GM23338 (cell line): ENCODE measurements at regions not wholly inside any gene's neighbourhood (a gene's known extent, or its start where the extent isn't known, plus 50 kb on each side); places are given as distances from the start of the nearest gene placed in this dataset.

Experiments
- ATAC-seq: fragments of 200-7000 bp; cut with Tn5 transposase; 3 replicates; pipeline ENCODE4 v1.9.1; 2020
- DNase-seq: peaks from one replicate; pipeline ENCODE4 v3.0.0-alpha.2; 2015; ENCODE audit warnings: low spot score
- H2AFZ ChIP-seq: fragments of 200-600 bp; sonication (generic); 2 replicates; pipeline ENCODE4 v1.8.0; 2016; ENCODE audit warnings: antibody characterized with exemption, mild to moderate bottlenecking, moderate library complexity
- H3F3A ChIP-seq: fragments of 200-600 bp; sonication (generic); replicated peaks from 2 replicates; pipeline ENCODE4 v1.8.0; 2017; ENCODE audit warnings: antibody characterized with exemption, mixed run types, low read depth
- H3K27ac ChIP-seq: fragments of 200-600 bp; sonication (generic); 2 replicates; pipeline ENCODE4 v1.6.1; 2016; ENCODE audit warnings: low read depth
- H3K27me3 ChIP-seq: fragments of 200-600 bp; sonication (generic); 2 replicates; pipeline ENCODE4 v1.8.0; 2016; ENCODE audit warnings: mild to moderate bottlenecking, mixed run types, moderate library complexity; ENCODE audit not compliant: insufficient read depth
- H3K36me3 ChIP-seq: fragments of 200-600 bp; sonication (generic); 2 replicates; pipeline ENCODE4 v1.8.0; 2016; ENCODE audit warnings: mild to moderate bottlenecking; ENCODE audit not compliant: insufficient read depth
- H3K4me1 ChIP-seq: fragments of 200-600 bp; sonication (generic); 2 replicates; pipeline ENCODE4 v1.8.0; 2016; ENCODE audit warnings: mild to moderate bottlenecking, moderate library complexity; ENCODE audit not compliant: insufficient read depth
- H3K4me2 ChIP-seq: fragments of 200-600 bp; sonication (generic); 2 replicates; pipeline ENCODE4 v1.7.1; 2017; ENCODE audit warnings: mixed run types
- H3K4me3 ChIP-seq: fragments of 200-600 bp; sonication (generic); 2 replicates; pipeline ENCODE4 v1.6.1; 2016; ENCODE audit warnings: mixed run types
- H3K79me2 ChIP-seq: fragments of 200-600 bp; sonication (generic); replicated peaks from 2 replicates; pipeline ENCODE4 v1.8.0; 2017; ENCODE audit warnings: mild to moderate bottlenecking; ENCODE audit not compliant: insufficient read depth
- H3K9me2 ChIP-seq: fragments of 200-600 bp; sonication (generic); 2 replicates; pipeline ENCODE4 v1.8.0; 2017; ENCODE audit not compliant: insufficient read depth
- H4K20me1 ChIP-seq: fragments of 200-600 bp; sonication (generic); replicated peaks from 2 replicates; pipeline ENCODE4 v1.8.0; 2017; ENCODE audit warnings: mild to moderate bottlenecking; ENCODE audit not compliant: insufficient read depth
- H3K27ac Mint-ChIP-seq: 2 replicates; pipeline ENCODE4 v1.8.0; 2020; ENCODE audit warnings: inconsistent platforms, mild to moderate bottlenecking, moderate library complexity, mixed read lengths
- H3K27me3 Mint-ChIP-seq: 3 replicates; pipeline ENCODE4 v1.8.0; 2022; ENCODE audit warnings: low read depth, mild to moderate bottlenecking, moderate library complexity, mixed read lengths, inconsistent platforms; ENCODE audit not compliant: insufficient read depth, poor library complexity
- H3K36me3 Mint-ChIP-seq: 3 replicates; pipeline ENCODE4 v1.8.0; 2021; ENCODE audit warnings: low read depth, mild to moderate bottlenecking, inconsistent platforms, moderate library complexity, mixed read lengths
- H3K4me1 Mint-ChIP-seq: 3 replicates; pipeline ENCODE4 v1.8.0; 2020; ENCODE audit warnings: mild to moderate bottlenecking, inconsistent platforms, mixed read lengths
- H3K4me3 Mint-ChIP-seq: 3 replicates; pipeline ENCODE4 v1.8.0; 2021; ENCODE audit warnings: moderate library complexity, mild to moderate bottlenecking, inconsistent platforms, mixed read lengths
- H3K9me3 Mint-ChIP-seq: 3 replicates; pipeline ENCODE4 v1.8.0; 2020; ENCODE audit warnings: moderate library complexity, mild to moderate bottlenecking, inconsistent platforms, mixed read lengths
- CREB1 ChIP-seq: fragments of 250-450 bp; sonication (Bioruptor Pico); IDR thresholded peaks from 2 replicates; pipeline ENCODE4 v1.5.0; 2020; ENCODE audit warnings: low read depth, mild to moderate bottlenecking, moderate library complexity
- EZH2 ChIP-seq: fragments of 200-600 bp; sonication (generic); IDR thresholded peaks from one replicate; pipeline ENCODE4 v1.8.0; 2017; ENCODE audit warnings: antibody characterized with exemption, mild to moderate bottlenecking, low read depth; ENCODE audit not compliant: unreplicated experiment
- EZH2phosphoT487 ChIP-seq: fragments of 200-600 bp; sonication (generic); IDR thresholded peaks from one replicate; pipeline ENCODE4 v1.8.1; 2018; ENCODE audit warnings: antibody characterized with exemption; ENCODE audit not compliant: unreplicated experiment
- JUNB ChIP-seq: IDR thresholded peaks from one replicate; pipeline ENCODE4 v1.6.1; 2016; ENCODE audit warnings: antibody characterized with exemption; ENCODE audit not compliant: unreplicated experiment
- NANOG ChIP-seq: IDR thresholded peaks from 2 replicates; pipeline ENCODE4 v1.6.1; 2016; ENCODE audit warnings: antibody characterized with exemption, borderline replicate concordance
- POLR2AphosphoS5 ChIP-seq: IDR thresholded peaks from 2 replicates; pipeline ENCODE4 v1.6.1; 2016; ENCODE audit warnings: antibody characterized with exemption, low read depth
- ZNF114 ChIP-seq: fragments of 250-450 bp; sonication (Bioruptor Pico); IDR thresholded peaks from 2 replicates; pipeline ENCODE4 v1.5.0; 2020; ENCODE audit warnings: mild to moderate bottlenecking, moderate library complexity
- TF ChIP-seq, protein P1 (sequence below): IDR thresholded peaks from one replicate; pipeline ENCODE4 v1.6.1; 2018; ENCODE audit warnings: antibody characterized with exemption; ENCODE audit not compliant: unreplicated experiment
- TF ChIP-seq, protein P2 (sequence below), 2 experiments: fragments of 200-600 bp in 1 of 2; sonication (generic) in 1 of 2; conservative IDR thresholded peaks; 2 replicates each; pipeline versions ENCODE4 v1.5.1 to v1.6.1; 2016 to 2017; ENCODE audit warnings: antibody characterized with exemption in 2 of 2, low read depth in 2 of 2, mild to moderate bottlenecking in 2 of 2, moderate library complexity in 1 of 2

DNA sequence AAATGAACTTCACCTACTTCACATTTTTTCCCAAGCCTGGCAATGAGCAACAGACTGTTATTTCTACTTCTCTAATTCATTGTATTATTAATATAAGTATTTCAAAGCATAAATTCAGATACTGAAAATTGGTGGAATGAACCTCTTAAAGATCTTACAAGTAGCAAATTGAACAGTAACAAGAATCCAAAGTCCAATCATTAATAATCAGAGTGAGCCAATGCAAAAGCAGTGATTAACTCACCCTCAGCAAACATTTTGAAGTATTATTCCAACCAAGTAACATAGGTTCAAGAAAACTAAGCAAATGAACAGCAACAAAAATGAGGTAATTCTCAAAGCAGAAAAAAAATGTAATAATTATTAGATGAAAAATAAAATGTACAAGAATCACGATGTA is 288.1 kb upstream of the ZC3H15 start (continued):
- TF ChIP-seq, protein P1, sequence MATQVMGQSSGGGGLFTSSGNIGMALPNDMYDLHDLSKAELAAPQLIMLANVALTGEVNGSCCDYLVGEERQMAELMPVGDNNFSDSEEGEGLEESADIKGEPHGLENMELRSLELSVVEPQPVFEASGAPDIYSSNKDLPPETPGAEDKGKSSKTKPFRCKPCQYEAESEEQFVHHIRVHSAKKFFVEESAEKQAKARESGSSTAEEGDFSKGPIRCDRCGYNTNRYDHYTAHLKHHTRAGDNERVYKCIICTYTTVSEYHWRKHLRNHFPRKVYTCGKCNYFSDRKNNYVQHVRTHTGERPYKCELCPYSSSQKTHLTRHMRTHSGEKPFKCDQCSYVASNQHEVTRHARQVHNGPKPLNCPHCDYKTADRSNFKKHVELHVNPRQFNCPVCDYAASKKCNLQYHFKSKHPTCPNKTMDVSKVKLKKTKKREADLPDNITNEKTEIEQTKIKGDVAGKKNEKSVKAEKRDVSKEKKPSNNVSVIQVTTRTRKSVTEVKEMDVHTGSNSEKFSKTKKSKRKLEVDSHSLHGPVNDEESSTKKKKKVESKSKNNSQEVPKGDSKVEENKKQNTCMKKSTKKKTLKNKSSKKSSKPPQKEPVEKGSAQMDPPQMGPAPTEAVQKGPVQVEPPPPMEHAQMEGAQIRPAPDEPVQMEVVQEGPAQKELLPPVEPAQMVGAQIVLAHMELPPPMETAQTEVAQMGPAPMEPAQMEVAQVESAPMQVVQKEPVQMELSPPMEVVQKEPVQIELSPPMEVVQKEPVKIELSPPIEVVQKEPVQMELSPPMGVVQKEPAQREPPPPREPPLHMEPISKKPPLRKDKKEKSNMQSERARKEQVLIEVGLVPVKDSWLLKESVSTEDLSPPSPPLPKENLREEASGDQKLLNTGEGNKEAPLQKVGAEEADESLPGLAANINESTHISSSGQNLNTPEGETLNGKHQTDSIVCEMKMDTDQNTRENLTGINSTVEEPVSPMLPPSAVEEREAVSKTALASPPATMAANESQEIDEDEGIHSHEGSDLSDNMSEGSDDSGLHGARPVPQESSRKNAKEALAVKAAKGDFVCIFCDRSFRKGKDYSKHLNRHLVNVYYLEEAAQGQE, result no peak
- TF ChIP-seq JUNB, result no peak
- no peak for TF ChIP-seq ZNF114 (CRISPR knock-in tag)
- TF ChIP-seq, protein P2, sequence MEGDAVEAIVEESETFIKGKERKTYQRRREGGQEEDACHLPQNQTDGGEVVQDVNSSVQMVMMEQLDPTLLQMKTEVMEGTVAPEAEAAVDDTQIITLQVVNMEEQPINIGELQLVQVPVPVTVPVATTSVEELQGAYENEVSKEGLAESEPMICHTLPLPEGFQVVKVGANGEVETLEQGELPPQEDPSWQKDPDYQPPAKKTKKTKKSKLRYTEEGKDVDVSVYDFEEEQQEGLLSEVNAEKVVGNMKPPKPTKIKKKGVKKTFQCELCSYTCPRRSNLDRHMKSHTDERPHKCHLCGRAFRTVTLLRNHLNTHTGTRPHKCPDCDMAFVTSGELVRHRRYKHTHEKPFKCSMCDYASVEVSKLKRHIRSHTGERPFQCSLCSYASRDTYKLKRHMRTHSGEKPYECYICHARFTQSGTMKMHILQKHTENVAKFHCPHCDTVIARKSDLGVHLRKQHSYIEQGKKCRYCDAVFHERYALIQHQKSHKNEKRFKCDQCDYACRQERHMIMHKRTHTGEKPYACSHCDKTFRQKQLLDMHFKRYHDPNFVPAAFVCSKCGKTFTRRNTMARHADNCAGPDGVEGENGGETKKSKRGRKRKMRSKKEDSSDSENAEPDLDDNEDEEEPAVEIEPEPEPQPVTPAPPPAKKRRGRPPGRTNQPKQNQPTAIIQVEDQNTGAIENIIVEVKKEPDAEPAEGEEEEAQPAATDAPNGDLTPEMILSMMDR (conservative IDR thresholded peaks at IDR 0.05; ENCODE audit: low read depth in 2 of 2), result no peak
- no peak for TF ChIP-seq NANOG
- TF ChIP-seq EZH2, result no peak

DNA sequence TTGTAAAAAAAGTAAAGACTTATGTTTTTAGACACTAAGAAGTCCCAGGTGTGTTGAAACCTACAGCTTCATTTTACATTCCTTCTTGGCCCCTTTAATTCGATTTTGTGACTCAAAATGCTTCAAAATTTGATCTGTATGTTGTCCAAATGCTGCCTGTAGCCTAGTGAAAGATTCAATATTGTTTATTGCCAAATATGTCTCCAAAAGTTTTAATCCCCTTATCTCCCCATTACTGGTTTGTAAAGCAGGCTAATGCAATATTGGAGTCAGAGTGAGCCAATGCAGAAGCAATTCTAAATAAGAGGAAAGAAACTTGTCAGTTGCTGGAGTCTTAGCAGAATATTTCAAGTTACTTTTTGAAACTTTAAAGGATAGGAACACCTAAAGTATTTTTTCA is 287.0 kb upstream of the ZC3H15 start:
- no peaks in the 10 kb centered on the region for H3K9me3 Mint-ChIP-seq
- Histone ChIP-seq H4K20me1 (no peaks in the 10 kb centered on the region), H2AFZ (no peak overlapping the region), H3K9me2 (no peaks in the 10 kb centered on the region), H3K36me3 (no peaks in the 10 kb centered on the region), H3K4me1 (no peaks in the 10 kb centered on the region), H3K4me2 (no peak overlapping the region), H3K79me2 (no peaks in the 10 kb centered on the region), H3K27ac (no peak overlapping the region), H3F3A (no peaks in the 10 kb centered on the region), H3K4me3 (no peak overlapping the region), H3K27me3 (no peaks in the 10 kb centered on the region)
- no peaks in the 10 kb centered on the region for H3K27me3 Mint-ChIP-seq
- H3K4me3 Mint-ChIP-seq, result no peak overlapping the region
- no peaks in the 10 kb centered on the region for H3K36me3 Mint-ChIP-seq
- ATAC-seq, result no peak
- H3K27ac Mint-ChIP-seq, result no peak overlapping the region
- DNase-seq, result no peak
- H3K4me1 Mint-ChIP-seq, result no peaks in the 10 kb centered on the region
- TF ChIP-seq EZH2 (no peak), EZH2phosphoT487 (no peak), CREB1 (no peak), NANOG (no peak), POLR2AphosphoS5 (no peak)
- TF ChIP-seq, protein P2 (conservative IDR thresholded peaks at IDR 0.05; ENCODE audit: low read depth in 2 of 2), result no peak
- TF ChIP-seq, protein P1, result no peak
